Neuronal stem cell (in vitro differentiated cells): ENCODE measurements at regions not wholly inside any gene's neighbourhood (a gene's known extent, or its start where the extent isn't known, plus 50 kb on each side); places are given as distances from the start of the nearest gene placed in this dataset.

Experiments
- DNase-seq: peaks from one replicate; pipeline ENCODE4 v3.0.0-alpha.2; 2013; ENCODE audit warnings: low spot score
- H2AFZ ChIP-seq: one replicate; pipeline ENCODE4 v1.6.1; 2013; ENCODE audit warnings: mild to moderate bottlenecking, low read length, inconsistent platforms
- H2AK5ac ChIP-seq: 2 replicates; pipeline ENCODE4 v1.6.1; 2013; ENCODE audit warnings: low read depth, mild to moderate bottlenecking, inconsistent platforms, low read length, moderate library complexity, mixed read lengths
- H2BK120ac ChIP-seq: 2 replicates; pipeline ENCODE4 v1.6.1; 2013; ENCODE audit warnings: low read depth, mild to moderate bottlenecking, inconsistent platforms, low read length, moderate library complexity, mixed read lengths
- H2BK12ac ChIP-seq: one replicate; pipeline ENCODE4 v1.6.1; 2013; ENCODE audit warnings: low read length, inconsistent platforms
- H2BK15ac ChIP-seq: 2 replicates; pipeline ENCODE4 v1.6.1; 2013; ENCODE audit warnings: mild to moderate bottlenecking, low read length, inconsistent platforms, mixed read lengths
- H2BK5ac ChIP-seq: one replicate; pipeline ENCODE4 v1.6.1; 2013; ENCODE audit warnings: inconsistent platforms, mild to moderate bottlenecking, low read length, moderate library complexity
- H3K14ac ChIP-seq: one replicate; pipeline ENCODE4 v1.6.1; 2013; ENCODE audit warnings: low read length, inconsistent platforms
- H3K18ac ChIP-seq: 2 replicates; pipeline ENCODE4 v1.6.1; 2013; ENCODE audit warnings: low read length, inconsistent platforms
- H3K23ac ChIP-seq: 2 replicates; pipeline ENCODE4 v1.6.1; 2013; ENCODE audit warnings: low read depth, mild to moderate bottlenecking, mixed read lengths, low read length, inconsistent platforms; ENCODE audit not compliant: poor library complexity
- H3K27ac ChIP-seq: replicated peaks from 3 replicates; pipeline ENCODE4 v1.5.1; 2013; ENCODE audit warnings: low read length, inconsistent platforms
- H3K27me3 ChIP-seq, 3 experiments: 2 replicates each; pipeline ENCODE4 v1.6.1; 2013; ENCODE audit warnings: low read length in 3 of 3, mild to moderate bottlenecking in 2 of 3, inconsistent platforms in 1 of 3, low read depth in 1 of 3, mixed read lengths in 1 of 3, moderate library complexity in 1 of 3; ENCODE audit not compliant: control insufficient read depth in 3 of 3, insufficient read depth in 3 of 3
- H3K36me3 ChIP-seq, 2 donors: replicated peaks in 1 of 2; 2 replicates each; pipeline ENCODE4 v1.6.1; 2013; ENCODE audit warnings: low read length in 2 of 2; ENCODE audit not compliant: control insufficient read depth in 2 of 2, insufficient read depth in 2 of 2
- H3K4ac ChIP-seq: 2 replicates; pipeline ENCODE4 v1.6.1; 2013; ENCODE audit warnings: inconsistent platforms, mild to moderate bottlenecking, low read length, moderate library complexity
- H3K4me1 ChIP-seq, 2 donors: 1 replicate in 1 of 2; 2 replicates in 1 of 2; pipeline ENCODE4 v1.6.1; 2013; ENCODE audit warnings: low read length in 2 of 2, low read depth in 1 of 2; ENCODE audit not compliant: control insufficient read depth in 2 of 2, insufficient read depth in 1 of 2
- H3K4me2 ChIP-seq: one replicate; pipeline ENCODE4 v1.6.1; 2013; ENCODE audit warnings: mild to moderate bottlenecking, low read length, inconsistent platforms; ENCODE audit not compliant: insufficient read depth, poor library complexity, severe bottlenecking
- H3K4me3 ChIP-seq, 2 donors: 2 replicates each; pipeline ENCODE4 v1.5.1; 2013; ENCODE audit warnings: low read length in 2 of 2, mild to moderate bottlenecking in 2 of 2, inconsistent platforms in 1 of 2, moderate library complexity in 1 of 2
- H3K79me1 ChIP-seq: one replicate; pipeline ENCODE4 v1.6.1; 2013; ENCODE audit warnings: low read depth, mild to moderate bottlenecking, inconsistent platforms, low read length, moderate library complexity
- H3K9ac ChIP-seq: one replicate; pipeline ENCODE4 v1.6.1; 2013; ENCODE audit warnings: mild to moderate bottlenecking, low read depth, low read length, inconsistent platforms; ENCODE audit not compliant: poor library complexity
- H3K9me3 ChIP-seq, 2 donors: replicated peaks in 1 of 2; 2 replicates each; pipeline versions ENCODE3 to v1.6.1; 2013; ENCODE audit warnings: low read length in 2 of 2, mild to moderate bottlenecking in 2 of 2, inconsistent platforms in 1 of 2, low read depth in 1 of 2, mixed read lengths in 1 of 2, moderate library complexity in 1 of 2; ENCODE audit not compliant: control insufficient read depth in 2 of 2, insufficient read depth in 1 of 2
- H4K8ac ChIP-seq: one replicate; pipeline ENCODE4 v1.6.1; 2013; ENCODE audit warnings: low read depth, mild to moderate bottlenecking, inconsistent platforms, low read length, moderate library complexity
- H4K91ac ChIP-seq: one replicate; pipeline ENCODE4 v1.6.1; 2013; ENCODE audit warnings: low read length, low read depth, mild to moderate bottlenecking, inconsistent platforms; ENCODE audit not compliant: poor library complexity
- WGBS, 2 donors: extraction: QIAGEN DNeasy Blood & Tissue Kit; methylation state at CpG; one replicate each; pipeline ENCODE4 v1.1.7; 2013; ENCODE audit warnings: missing lambda C conversion rate in 2 of 2, mixed read lengths in 1 of 2; ENCODE audit not compliant: insufficient read length in 2 of 2, insufficient replicate concordance in 1 of 2; ENCODE audit errors: extremely low coverage in 2 of 2; 5-methylcytosine and 5-hydroxymethylcytosine counted together

GRCh38 chr1:163701783-163702374 lies 380.1 kb downstream of the NUF2 start:
- Histone ChIP-seq H3K9me3 (no peaks in the 10 kb centered on the region), H4K91ac (no peak overlapping the region), H3K4me1 (no peaks in the 10 kb centered on the region), H3K4me3 (no peak overlapping the region), H2BK5ac (no peak overlapping the region), H3K4me2 (no peak overlapping the region), H4K8ac (no peak overlapping the region), H3K27me3 (no peaks in the 10 kb centered on the region), H3K27ac (no peak overlapping the region), H3K79me1 (no peaks in the 10 kb centered on the region), H2BK120ac (no peak overlapping the region), H3K18ac (no peak overlapping the region), H2BK15ac (no peak overlapping the region), H3K14ac (no peak overlapping the region), H2BK12ac (no peak overlapping the region), H3K9ac (no peak overlapping the region), H3K23ac (no peak overlapping the region), H2AK5ac (no peak overlapping the region), H2AFZ (no peak overlapping the region), H3K4ac (no peak overlapping the region), H3K36me3 (no peaks in the 10 kb centered on the region)
- no CpG with 5 or more reads among the region's 1 CpG for WGBS, 2 donors
- DNase-seq, result no peak

GRCh38 chr1:163703794-163704193 lies 382.0 kb downstream of the NUF2 start:
- no peak overlapping the region for H4K8ac ChIP-seq
- no peak overlapping the region for H3K4ac ChIP-seq
- H3K79me1 ChIP-seq, result no peaks in the 10 kb centered on the region
- no peak overlapping the region for H2AK5ac ChIP-seq
- no peaks in the 10 kb centered on the region for H3K4me1 ChIP-seq
- no peaks in the 10 kb centered on the region for H3K9me3 ChIP-seq
- H3K18ac ChIP-seq, result no peak overlapping the region
- no CpG with 5 or more reads among the region's 1 CpG for WGBS, 2 donors
- H3K23ac ChIP-seq, result no peak overlapping the region
- DNase-seq, result no peak
- H3K14ac ChIP-seq, result no peak overlapping the region
- no peak overlapping the region for H3K9ac ChIP-seq
- H3K27ac ChIP-seq, result no peak overlapping the region
- no peak overlapping the region for H2BK12ac ChIP-seq
- no peak overlapping the region for H3K4me2 ChIP-seq
- no peaks in the 10 kb centered on the region for H3K27me3 ChIP-seq
- H3K4me3 ChIP-seq, result no peak overlapping the region
- H2BK120ac ChIP-seq, result no peak overlapping the region
- no peak overlapping the region for H2BK15ac ChIP-seq
- no peak overlapping the region for H4K91ac ChIP-seq
- no peak overlapping the region for H2AFZ ChIP-seq
- no peak overlapping the region for H2BK5ac ChIP-seq
- no peaks in the 10 kb centered on the region for H3K36me3 ChIP-seq

- Histone ChIP-seq H3K79me1 (no peaks in the 10 kb centered on the region), H2AFZ (no peak overlapping the region), H3K9me3 (no peaks in the 10 kb centered on the region), H3K4me2 (no peak overlapping the region), H2AK5ac (no peak overlapping the region), H3K4me1 (no peaks in the 10 kb centered on the region), H3K4me3 (no peak overlapping the region), H3K14ac (no peak overlapping the region), H4K91ac (no peak overlapping the region), H3K23ac (no peak overlapping the region), H3K18ac (no peak overlapping the region), H2BK120ac (no peak overlapping the region), H3K27ac (no peak overlapping the region), H2BK15ac (no peak overlapping the region), H3K9ac (no peak overlapping the region), H3K4ac (no peak overlapping the region), H3K27me3 (no peaks in the 10 kb centered on the region), H3K36me3 (no peaks in the 10 kb centered on the region), H2BK5ac (no peak overlapping the region), H4K8ac (no peak overlapping the region), H2BK12ac (no peak overlapping the region)
- DNase-seq, result no peak
- WGBS, 2 donors, result no CpG with 5 or more reads among the region's 1 CpG
Observed at GRCh38 chr1:163706915-163707314, 385.2 kb downstream of the NUF2 start.

GRCh38 chr1:163709636-163710035 lies 387.9 kb downstream of the NUF2 start:
- no peak overlapping the region for H2BK12ac ChIP-seq
- no peak overlapping the region for H3K14ac ChIP-seq
- H3K27me3 ChIP-seq, result no peaks in the 10 kb centered on the region
- no peak overlapping the region for H3K27ac ChIP-seq
- no peak overlapping the region for H4K8ac ChIP-seq
- H3K4me2 ChIP-seq, result no peak overlapping the region
- H3K4ac ChIP-seq, result no peak overlapping the region
- no peak for DNase-seq
- H2AFZ ChIP-seq, result no peak overlapping the region
- H3K4me1 ChIP-seq, result no peaks in the 10 kb centered on the region
- H2BK120ac ChIP-seq, result no peak overlapping the region
- no peak overlapping the region for H3K9ac ChIP-seq
- H3K79me1 ChIP-seq, result no peaks in the 10 kb centered on the region
- no peak overlapping the region for H2AK5ac ChIP-seq
- no peak overlapping the region for H4K91ac ChIP-seq
- no peak overlapping the region for H3K4me3 ChIP-seq
- H3K18ac ChIP-seq, result no peak overlapping the region
- no peaks in the 10 kb centered on the region for H3K36me3 ChIP-seq
- no peaks in the 10 kb centered on the region for H3K9me3 ChIP-seq
- no peak overlapping the region for H2BK5ac ChIP-seq
- no peak overlapping the region for H2BK15ac ChIP-seq
- H3K23ac ChIP-seq, result no peak overlapping the region
- WGBS, 2 donors, result no CpG with 5 or more reads among the region's 1 CpG
